ENCODE measurements at regions not wholly inside any gene's neighbourhood (a gene's known extent, or its start where the extent isn't known, plus 50 kb on each side); places are given as distances from the start of the nearest gene placed in this dataset.
A peak's percentile ranks its signal among the peaks of the same experiment; 100 is the strongest.

- peak; percentile 4 for DNase-seq (ENCODE audit: low read depth)
- no peak for TF ChIP-seq CTCF (IDR thresholded peaks at IDR 0.05; ENCODE audit: insufficient read depth, low read depth, low read length)
- no peak overlapping the region for H3K4me3 ChIP-seq (ENCODE audit: low read depth, low read length)
Observed at GRCh38 chrX:22325096-22325495, 52.4 kb downstream of the CBLL2 start.

- no peak for DNase-seq (ENCODE audit: low read depth)
- TF ChIP-seq CTCF (IDR thresholded peaks at IDR 0.05; ENCODE audit: insufficient read depth, low read depth, low read length), result no peak
- H3K4me3 ChIP-seq (ENCODE audit: low read depth, low read length), result no peak overlapping the region
Observed at GRCh38 chrX:22329783-22330182, 57.1 kb downstream of the CBLL2 start.

DNA sequence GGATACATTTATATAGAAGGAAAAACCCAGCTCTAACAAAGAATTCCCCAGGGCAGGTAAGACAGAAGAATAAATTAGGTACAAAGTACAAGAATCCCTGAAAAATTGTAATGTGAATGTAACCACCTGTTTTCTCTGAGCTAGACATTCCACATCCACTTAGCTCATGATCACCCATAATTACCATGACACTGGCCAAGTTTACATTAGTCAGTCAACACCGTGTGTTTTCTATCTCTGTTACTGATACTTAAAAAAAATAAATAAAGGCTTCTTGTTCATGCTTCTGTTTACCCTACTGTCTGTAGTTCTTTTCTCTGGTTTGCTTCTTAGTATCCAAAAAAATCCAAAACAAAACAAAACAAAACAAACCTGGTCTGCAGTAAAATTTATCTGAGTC lies 66.0 kb downstream of the CBLL2 start:
- H3K4me3 ChIP-seq (ENCODE audit: low read depth, low read length), result no peak overlapping the region
- DNase-seq (ENCODE audit: low read depth), result peak; percentile 23
- TF ChIP-seq CTCF (IDR thresholded peaks at IDR 0.05; ENCODE audit: insufficient read depth, low read depth, low read length), result no peak

DNA sequence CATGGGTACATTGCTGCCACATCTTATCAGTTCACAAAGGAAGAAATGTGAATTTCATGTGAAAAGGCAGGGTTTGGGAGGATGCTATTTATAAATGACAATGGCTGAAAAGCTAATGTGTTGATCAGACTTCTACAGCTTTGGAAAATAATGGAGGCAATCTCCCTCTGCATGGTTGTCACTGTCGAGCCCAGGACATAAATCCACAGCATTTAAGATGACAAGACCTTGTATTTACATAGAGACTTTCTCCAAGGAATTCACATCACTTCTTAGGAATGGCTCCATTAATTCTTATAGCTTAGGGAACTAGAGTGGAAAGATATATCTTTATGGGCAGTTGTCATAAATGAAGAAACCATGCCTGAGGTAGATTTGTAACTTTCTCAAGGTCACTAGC lies 66.7 kb downstream of the CBLL2 start:
- no peak for TF ChIP-seq CTCF (IDR thresholded peaks at IDR 0.05; ENCODE audit: insufficient read depth, low read depth, low read length)
- no peak for DNase-seq (ENCODE audit: low read depth)
- no peak overlapping the region for H3K4me3 ChIP-seq (ENCODE audit: low read depth, low read length)

- H3K4me3 ChIP-seq (ENCODE audit: low read depth, low read length), result no peak overlapping the region
- no peak for DNase-seq (ENCODE audit: low read depth)
- TF ChIP-seq CTCF (IDR thresholded peaks at IDR 0.05; ENCODE audit: insufficient read depth, low read depth, low read length), result no peak
Observed at GRCh38 chrX:22340022-22340616, 67.4 kb downstream of the CBLL2 start.

GRCh38 chrX:22343192-22343591 lies 70.5 kb downstream of the CBLL2 start:
- no peak for DNase-seq (ENCODE audit: low read depth)
- no peak for TF ChIP-seq CTCF (IDR thresholded peaks at IDR 0.05; ENCODE audit: insufficient read depth, low read depth, low read length)
- no peak overlapping the region for H3K4me3 ChIP-seq (ENCODE audit: low read depth, low read length)

DNA sequence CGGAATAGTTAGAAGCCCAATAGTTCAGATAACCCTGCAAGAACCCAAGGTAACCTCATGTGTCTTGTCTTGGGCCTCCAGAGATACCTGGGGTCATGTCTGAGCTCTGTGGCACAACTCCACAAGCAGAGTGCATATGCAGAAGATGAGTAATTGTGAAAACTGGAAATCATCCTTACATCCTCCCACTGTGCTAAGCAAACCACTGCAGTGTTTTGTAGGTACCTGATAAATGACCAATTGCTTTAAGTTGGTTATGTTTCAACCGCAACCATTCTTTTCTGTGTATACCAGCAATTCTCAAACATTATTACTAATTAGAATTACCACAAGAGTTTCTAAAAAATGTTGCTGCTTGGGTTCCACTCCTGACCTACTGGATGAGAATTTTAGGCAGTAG lies 73.2 kb downstream of the CBLL2 start:
- DNase-seq (ENCODE audit: low read depth), result no peak
- TF ChIP-seq CTCF (IDR thresholded peaks at IDR 0.05; ENCODE audit: insufficient read depth, low read depth, low read length), result no peak
- no peak overlapping the region for H3K4me3 ChIP-seq (ENCODE audit: low read depth, low read length)
